HCT116 (cell line): ENCODE measurements at regions not wholly inside any gene's neighbourhood (a gene's known extent, or its start where the extent isn't known, plus 50 kb on each side); places are given as distances from the start of the nearest gene placed in this dataset.

Experiments
- ATAC-seq: fragments of 200-7000 bp; cut with Tn5 transposase; 2 replicates; pipeline ENCODE4 v1.9.1; 2020; ENCODE audit warnings: mild to moderate bottlenecking, moderate library complexity
- BruUV-seq: library from RNA; stranded (reverse); fragments of 400-500 nt; replicated peaks from 2 replicates; lab custom pipeline; 2021; lab: Mats Ljungman, UMichigan
- CTCF ChIA-PET: fragments of 300-600 bp; sonication (Branson Sonifier 250); formaldehyde crosslinking; loops from one replicate; lab custom pipeline; 2021; ENCODE audit warnings: antibody characterized with exemption; lab: Charles Lee
- POLR2A ChIA-PET: fragments of 300-600, 350-600 bp; sonication (Branson Sonifier 250); formaldehyde crosslinking; loops from one replicate; lab custom pipeline; 2021; ENCODE audit warnings: antibody characterized with exemption; lab: Charles Lee
- RAD21 ChIA-PET, 2 experiments: fragments of 300-600 bp; sonication (Branson Sonifier 250); formaldehyde crosslinking; loops; one replicate each; lab custom pipeline; 2023; ENCODE audit warnings: low total read pairs in 2 of 2; ENCODE audit not compliant: uncharacterized antibody in 2 of 2, unreplicated experiment in 2 of 2, low non-redundant PET in 1 of 2; lab: Charles Lee
- DNase-seq: peaks from one replicate; pipeline ENCODE4 v3.0.0-alpha.2; 2010; ENCODE audit warnings: low read depth, low spot score
- H2AFZ ChIP-seq: fragments of 200-600 bp; shearing (Covaris generic), sonication (generic); 2 replicates; pipeline ENCODE4 v1.6.1; 2017; ENCODE audit warnings: low read depth, mixed run types, mixed read lengths, antibody characterized with exemption, low read length; ENCODE audit not compliant: poor library complexity, severe bottlenecking
- H3K27ac ChIP-seq: 2 replicates; pipeline ENCODE4 v1.5.1; 2012; ENCODE audit warnings: low read depth, low read length
- H3K27me3 ChIP-seq: fragments of 200-600 bp; sonication (generic); 2 replicates; pipeline ENCODE4 v1.6.1; 2016; ENCODE audit warnings: mixed run types, low read length, mixed read lengths; ENCODE audit not compliant: insufficient read depth
- H3K36me3 ChIP-seq, 2 experiments: fragments of 200-500 bp in 1 of 2; fragments of 200-600 bp in 1 of 2; sonication (Bioruptor generic) in 1 of 2; sonication (generic) in 1 of 2; 2 replicates each; pipeline versions ENCODE4 v1.5.1 to v1.6.1; 2014 to 2016; ENCODE audit warnings: low read length in 2 of 2, inconsistent platforms in 1 of 2, mixed read lengths in 1 of 2, mixed run types in 1 of 2; ENCODE audit not compliant: insufficient read depth in 2 of 2, control insufficient read depth in 1 of 2
- H3K4me1 ChIP-seq, 2 experiments: fragments of 200-600 bp in 1 of 2; sonication (generic) in 1 of 2; 2 replicates each; pipeline versions ENCODE4 v1.5.1 to v1.6.1; 2012 to 2017; ENCODE audit warnings: low read length in 2 of 2, inconsistent platforms in 1 of 2, mild to moderate bottlenecking in 1 of 2, mixed read lengths in 1 of 2, mixed run types in 1 of 2, moderate library complexity in 1 of 2; ENCODE audit not compliant: insufficient read depth in 2 of 2, control insufficient read depth in 1 of 2
- H3K4me2 ChIP-seq: fragments of 200-600 bp; sonication (generic); 2 replicates; pipeline ENCODE4 v1.6.1; 2017; ENCODE audit warnings: mixed run types, low read length, mixed read lengths
- H3K4me3 ChIP-seq, 2 experiments: fragments of 200-600 bp in 1 of 2; sonication (generic) in 1 of 2; replicated peaks in 1 of 2; 2 replicates each; pipeline ENCODE4 v1.5.1; 2011 to 2016; ENCODE audit warnings: low read length in 2 of 2, control low read depth in 1 of 2, low read depth in 1 of 2, mild to moderate bottlenecking in 1 of 2, mixed read lengths in 1 of 2, mixed run types in 1 of 2
- H3K79me2 ChIP-seq: fragments of 200-600 bp; sonication (generic); 2 replicates; pipeline ENCODE4 v1.6.1; 2017; ENCODE audit warnings: mild to moderate bottlenecking, mixed run types, low read length, moderate library complexity, mixed read lengths; ENCODE audit not compliant: insufficient read depth
- H3K9ac ChIP-seq: fragments of 200-600 bp; sonication (generic); 2 replicates; pipeline ENCODE4 v1.6.1; 2016; ENCODE audit warnings: low read length, mixed read lengths
- H3K9me2 ChIP-seq: fragments of 200-600 bp; sonication (generic), shearing (Covaris generic); 2 replicates; pipeline ENCODE4 v1.6.1; 2017; ENCODE audit warnings: mixed run types, mild to moderate bottlenecking, moderate library complexity; ENCODE audit not compliant: insufficient read depth
- H3K9me3 ChIP-seq, 2 experiments: fragments of 200-500 bp in 1 of 2; fragments of 200-600 bp in 1 of 2; sonication (Bioruptor generic) in 1 of 2; sonication (generic) in 1 of 2; 2 replicates each; pipeline ENCODE4 v1.6.1; 2014 to 2017; ENCODE audit warnings: low read length in 2 of 2, mixed read lengths in 2 of 2, inconsistent platforms in 1 of 2, low read depth in 1 of 2, mild to moderate bottlenecking in 1 of 2, mixed run types in 1 of 2, moderate library complexity in 1 of 2; ENCODE audit not compliant: control insufficient read depth in 1 of 2, insufficient read depth in 1 of 2
- H4K20me1 ChIP-seq: fragments of 200-600 bp; sonication (generic), shearing (Covaris generic); 2 replicates; pipeline ENCODE4 v1.6.1; 2017; ENCODE audit warnings: mixed run types, mild to moderate bottlenecking, moderate library complexity; ENCODE audit not compliant: insufficient read depth
- ATF3 ChIP-seq: IDR thresholded peaks from 2 replicates; pipeline ENCODE4 v1.6.1; 2012
- CEBPB ChIP-seq: IDR thresholded peaks from 2 replicates; pipeline ENCODE4 v1.6.1; 2012; ENCODE audit warnings: low read depth
- CTCF ChIP-seq, 3 experiments: fragments of 200-600 bp in 1 of 3; sonication (generic) in 1 of 3; IDR thresholded peaks in 2 of 3; conservative IDR thresholded peaks in 1 of 3; 2 replicates each; pipeline ENCODE4 v1.5.1; 2012 to 2017; ENCODE audit warnings: low read depth in 2 of 3, low read length in 2 of 3, antibody characterized with exemption in 1 of 3, borderline replicate concordance in 1 of 3, control low read depth in 1 of 3, mild to moderate bottlenecking in 1 of 3, mixed read lengths in 1 of 3, mixed run types in 1 of 3, moderate library complexity in 1 of 3; ENCODE audit not compliant: insufficient read depth in 1 of 3
- EGR1 ChIP-seq: IDR thresholded peaks from 2 replicates; pipeline ENCODE4 v1.6.1; 2012; ENCODE audit warnings: low read depth
- ELF1 ChIP-seq: IDR thresholded peaks from 2 replicates; pipeline ENCODE4 v1.6.1; 2012; ENCODE audit warnings: low read depth, borderline replicate concordance
- EZH2 ChIP-seq: fragments of 200-600 bp; sonication (generic); IDR thresholded peaks from 2 replicates; pipeline ENCODE4 v1.6.1; 2017; ENCODE audit warnings: antibody characterized with exemption, mixed run types
- EZH2phosphoT487 ChIP-seq: fragments of 200-600 bp; IDR thresholded peaks from 2 replicates; pipeline ENCODE4 v1.6.1; 2018; ENCODE audit warnings: antibody characterized with exemption, borderline replicate concordance
- FOSL1 ChIP-seq: IDR thresholded peaks from 2 replicates; pipeline ENCODE4 v1.6.1; 2012; ENCODE audit warnings: low read depth
- MAX ChIP-seq: IDR thresholded peaks from 2 replicates; pipeline ENCODE4 v1.6.1; 2012
- POLR2A ChIP-seq: IDR thresholded peaks from 2 replicates; pipeline ENCODE4 v1.7.0; 2011; ENCODE audit warnings: borderline replicate concordance; ENCODE audit not compliant: insufficient read depth, insufficient read length; ENCODE audit errors: extremely low read depth
- REST ChIP-seq: IDR thresholded peaks from 2 replicates; pipeline ENCODE4 v1.6.1; 2012; ENCODE audit warnings: low read depth
- SRF ChIP-seq: IDR thresholded peaks from 2 replicates; pipeline ENCODE4 v1.6.1; 2012; ENCODE audit warnings: low read depth
- TCF7L2 ChIP-seq: IDR thresholded peaks from 2 replicates; pipeline ENCODE4 v1.7.0; 2011; ENCODE audit warnings: borderline replicate concordance, inconsistent platforms; ENCODE audit not compliant: insufficient read depth, insufficient read length; ENCODE audit errors: extremely low read depth
- YY1 ChIP-seq: IDR thresholded peaks from 2 replicates; pipeline ENCODE4 v1.6.1; 2011; ENCODE audit warnings: low read length, low read depth, moderate library complexity, mild to moderate bottlenecking; ENCODE audit not compliant: insufficient replicate concordance; ENCODE audit errors: extremely low read depth
- ZFX ChIP-seq: fragments of 450-650 bp; IDR thresholded peaks from 2 replicates; pipeline ENCODE4 v1.6.1; 2017
- ZNF274 ChIP-seq: fragments of 200-500 bp; sonication (Bioruptor generic); IDR thresholded peaks from 2 replicates; pipeline ENCODE4 v1.6.1; 2014; ENCODE audit warnings: mild to moderate bottlenecking, low read depth, low read length, inconsistent platforms
- intact Hi-C: fragments of 100-400 bp; cut with micrococcal nuclease; formaldehyde crosslinking; loops from 2 replicates; pipeline ENCODE4 v1.10.0; 2022

- ATAC-seq (no peak), DNase-seq (no peak)
- no peaks in the 10 kb centered on the region for H3K79me2 ChIP-seq
- H4K20me1 ChIP-seq: no peaks in the 10 kb centered on the region
- H3K36me3 ChIP-seq: no peaks in the 10 kb centered on the region
- intact Hi-C loops: no loop called here
- H3K4me2 ChIP-seq: no peak overlapping the region
- H3K9ac ChIP-seq: no peak overlapping the region
- ChIA-PET CTCF (interaction anchor here (1.2 kb wide), 1 partner anchor 15 kb away, joined by 4 read pairs; no protein-coding TSS in a partner anchor), POLR2A (no interaction called here), RAD21 (no interaction called here)
- H2AFZ ChIP-seq: no peak overlapping the region
- BruUV-seq: no TSS peak
- H3K4me3 ChIP-seq: no peak overlapping the region
- no peak for TF ChIP-seq FOSL1
- TF ChIP-seq YY1: no peak
- no peak for TF ChIP-seq EZH2phosphoT487
- no peak for TF ChIP-seq EZH2
- TF ChIP-seq SRF: no peak
- TF ChIP-seq ATF3: no peak
- TF ChIP-seq ELF1: no peak
- TF ChIP-seq CEBPB: no peak
- no peak for TF ChIP-seq CTCF (IDR thresholded peaks at IDR 0.05 in 2 of 3, conservative IDR thresholded peaks at IDR 0.05 in 1 of 3; ENCODE audit: borderline replicate concordance in 1 of 3, insufficient read depth in 1 of 3, low read depth in 2 of 3, low read length in 2 of 3)
- no peak for TF ChIP-seq EGR1
- no peak for TF ChIP-seq TCF7L2
- no peak for TF ChIP-seq REST
- TF ChIP-seq POLR2A: no peak
- TF ChIP-seq ZNF274: no peak
- TF ChIP-seq MAX: no peak
- TF ChIP-seq ZFX: no peak
- H3K27ac ChIP-seq: no peak overlapping the region
- H3K9me2 ChIP-seq: no peaks in the 10 kb centered on the region
- no peaks in the 10 kb centered on the region for H3K9me3 ChIP-seq
- H3K27me3 ChIP-seq: no peaks in the 10 kb centered on the region
- H3K4me1 ChIP-seq: no peaks in the 10 kb centered on the region
Measured at GRCh38 chr3:148092624-148093347, 604.9 kb upstream of the AGTR1 start.
